ENCODE measurements at regions not wholly inside any gene's neighbourhood (a gene's known extent, or its start where the extent isn't known, plus 50 kb on each side); places are given as distances from the start of the nearest gene placed in this dataset.
"Not testable (repeated sequence)": the region's sequence is repeated elsewhere in the genome, so short reads cannot be mapped to it uniquely, and the experiment has no call there.

DNA sequence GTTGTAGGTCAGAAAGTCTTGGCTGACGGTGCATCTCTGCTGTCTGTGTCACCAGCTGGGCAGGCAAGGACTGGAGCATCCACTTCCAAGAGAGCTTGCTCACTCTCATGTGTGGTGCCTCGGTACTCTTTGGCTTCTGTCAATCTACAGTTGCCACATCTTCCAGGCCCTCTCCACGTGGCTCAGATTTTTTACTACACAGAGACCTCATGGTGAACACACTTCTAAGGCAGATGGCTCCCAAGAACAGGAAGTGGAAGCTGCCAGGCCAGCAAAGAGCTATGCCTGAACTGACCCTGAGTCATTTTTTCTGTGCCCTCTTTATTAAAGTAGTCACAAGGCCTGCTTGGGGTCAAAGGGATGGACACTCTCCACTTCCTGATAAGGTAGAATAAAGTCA, 351.5 kb upstream of the AUTS2 start:
- Histone ChIP-seq H3K27me3 (ENCODE audit: low read depth) (peaks cover 4% of the 10 kb centered on the region), H3K4me1 (no peaks in the 10 kb centered on the region), H3K36me3 (no peaks in the 10 kb centered on the region), H3K4me3 (no peak overlapping the region), H3K27ac (replicated peaks) (no peak overlapping the region), H3K9me3 (replicated peaks) (peaks cover 5% of the 10 kb centered on the region)
- TF ChIP-seq, protein P1, sequence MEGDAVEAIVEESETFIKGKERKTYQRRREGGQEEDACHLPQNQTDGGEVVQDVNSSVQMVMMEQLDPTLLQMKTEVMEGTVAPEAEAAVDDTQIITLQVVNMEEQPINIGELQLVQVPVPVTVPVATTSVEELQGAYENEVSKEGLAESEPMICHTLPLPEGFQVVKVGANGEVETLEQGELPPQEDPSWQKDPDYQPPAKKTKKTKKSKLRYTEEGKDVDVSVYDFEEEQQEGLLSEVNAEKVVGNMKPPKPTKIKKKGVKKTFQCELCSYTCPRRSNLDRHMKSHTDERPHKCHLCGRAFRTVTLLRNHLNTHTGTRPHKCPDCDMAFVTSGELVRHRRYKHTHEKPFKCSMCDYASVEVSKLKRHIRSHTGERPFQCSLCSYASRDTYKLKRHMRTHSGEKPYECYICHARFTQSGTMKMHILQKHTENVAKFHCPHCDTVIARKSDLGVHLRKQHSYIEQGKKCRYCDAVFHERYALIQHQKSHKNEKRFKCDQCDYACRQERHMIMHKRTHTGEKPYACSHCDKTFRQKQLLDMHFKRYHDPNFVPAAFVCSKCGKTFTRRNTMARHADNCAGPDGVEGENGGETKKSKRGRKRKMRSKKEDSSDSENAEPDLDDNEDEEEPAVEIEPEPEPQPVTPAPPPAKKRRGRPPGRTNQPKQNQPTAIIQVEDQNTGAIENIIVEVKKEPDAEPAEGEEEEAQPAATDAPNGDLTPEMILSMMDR (IDR thresholded peaks at IDR 0.05; ENCODE audit: borderline replicate concordance), result no peak
- intact Hi-C loops (cut with micrococcal nuclease), result no loop called here
- no peak for DNase-seq

DNA sequence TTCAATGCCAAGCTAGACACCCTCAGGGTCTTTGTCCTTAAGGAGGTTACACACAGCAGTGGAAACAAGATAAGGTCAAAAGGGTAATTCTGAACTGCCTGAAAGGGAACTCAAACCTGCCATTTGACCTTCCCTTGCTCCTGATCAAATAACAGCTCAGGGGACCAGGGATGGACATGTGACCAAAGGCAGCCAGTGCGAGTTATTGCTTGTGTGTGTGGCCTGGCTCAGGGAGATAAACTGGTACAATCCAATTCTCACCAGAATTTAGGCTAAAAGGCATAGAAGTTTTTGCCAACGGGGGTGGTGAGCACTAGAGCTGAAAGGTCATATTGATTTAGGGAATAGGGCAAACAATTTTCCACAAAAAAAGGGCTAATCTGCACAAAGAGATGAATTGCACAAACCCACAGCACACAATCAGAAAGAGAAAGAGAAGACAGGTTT, 349.9 kb upstream of the AUTS2 start:
- intact Hi-C loops (cut with micrococcal nuclease), result not testable (repeated sequence)

DNA sequence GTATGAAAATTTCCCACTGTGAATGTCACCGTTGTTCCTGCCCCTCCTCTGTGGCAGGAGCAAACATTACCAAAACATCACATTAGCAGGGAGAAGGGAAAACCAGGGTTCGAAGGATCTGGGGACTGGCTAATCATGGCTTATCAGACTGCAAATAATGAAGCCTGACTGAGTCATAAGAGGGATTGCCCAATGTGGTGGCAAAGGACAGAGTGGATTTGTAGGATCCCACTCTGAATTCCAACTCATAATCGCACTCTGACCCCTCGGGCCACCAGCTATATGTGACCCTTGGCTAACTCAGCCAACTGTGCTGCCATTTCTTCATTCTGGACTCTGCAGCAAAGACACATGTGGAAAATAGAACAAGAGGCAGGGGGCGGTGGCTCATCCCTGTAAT, 347.3 kb upstream of the AUTS2 start:
- H3K27ac ChIP-seq (replicated peaks), result no peak overlapping the region
- H3K36me3 ChIP-seq, result no peaks in the 10 kb centered on the region

More for the DNA sequence above, 349.9 kb upstream of the AUTS2 start:
- H3K4me3 ChIP-seq; H3K27ac ChIP-seq (replicated peaks); DNase-seq; H3K4me1 ChIP-seq; H3K27me3 ChIP-seq (ENCODE audit: low read depth); H3K36me3 ChIP-seq: not testable (repeated sequence)
- H3K9me3 ChIP-seq (replicated peaks), result peaks cover 15% of the 10 kb centered on the region

DNA sequence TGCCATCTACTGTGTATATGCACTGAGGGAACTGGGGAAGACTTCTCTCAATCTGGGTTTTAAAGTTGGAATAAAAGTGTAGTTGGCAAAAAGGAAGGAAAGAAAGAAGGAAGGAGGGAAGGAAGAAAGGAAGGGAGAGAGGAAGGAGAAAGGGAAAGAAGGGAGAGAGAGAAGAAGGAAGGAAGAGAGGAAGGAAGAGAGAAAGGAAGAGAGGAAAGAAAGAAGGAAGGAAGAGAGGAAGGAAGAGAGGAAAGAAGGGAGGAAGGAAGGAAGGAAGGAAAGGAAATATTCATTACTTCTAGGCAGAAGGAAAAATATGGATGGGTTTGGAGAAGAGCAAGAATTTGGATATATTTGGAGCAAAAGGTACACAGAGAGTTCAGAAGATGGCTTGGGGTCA, 343.6 kb upstream of the AUTS2 start:
- TF ChIP-seq, protein P1 (IDR thresholded peaks at IDR 0.05; ENCODE audit: borderline replicate concordance), result no peak

More for the DNA sequence above, 347.3 kb upstream of the AUTS2 start:
- peaks cover 7% of the 10 kb centered on the region for H3K27me3 ChIP-seq (ENCODE audit: low read depth)
- H3K9me3 ChIP-seq (replicated peaks), result peaks cover 15% of the 10 kb centered on the region
- DNase-seq, result no peak
- TF ChIP-seq, protein P1 (IDR thresholded peaks at IDR 0.05; ENCODE audit: borderline replicate concordance), result no peak
- intact Hi-C loops (cut with micrococcal nuclease), result no loop called here
- H3K4me3 ChIP-seq, result no peak overlapping the region
- H3K4me1 ChIP-seq, result no peaks in the 10 kb centered on the region

DNA sequence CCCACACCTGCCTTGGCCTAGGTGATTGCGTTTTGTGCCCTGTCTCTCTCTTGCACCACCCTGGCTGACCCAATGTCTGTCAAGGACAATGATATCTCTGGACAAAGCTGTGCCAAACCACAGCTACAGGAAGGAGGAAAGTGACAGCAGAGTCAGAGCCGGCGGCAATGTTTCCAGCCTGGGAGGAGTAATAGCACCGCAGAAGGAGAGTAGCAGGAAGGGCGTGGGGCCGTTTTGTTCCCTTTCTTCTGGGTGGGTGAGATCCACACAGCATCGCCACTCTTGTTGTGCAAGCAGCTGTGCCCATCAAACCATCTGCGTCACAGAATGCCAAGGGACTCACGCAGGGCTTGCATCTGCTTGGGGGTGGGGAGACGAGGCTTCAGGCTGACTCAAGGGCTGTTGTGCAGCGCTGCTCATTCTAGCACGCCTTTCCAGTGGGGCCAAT, 341.6 kb upstream of the AUTS2 start:
- Histone ChIP-seq H3K4me3 (no peak overlapping the region), H3K36me3 (no peaks in the 10 kb centered on the region), H3K27ac (replicated peaks) (no peak overlapping the region), H3K27me3 (ENCODE audit: low read depth) (peaks cover 12% of the 10 kb centered on the region), H3K9me3 (replicated peaks) (peaks cover 11% of the 10 kb centered on the region), H3K4me1 (no peaks in the 10 kb centered on the region)
- intact Hi-C loops (cut with micrococcal nuclease), result no loop called here
- TF ChIP-seq, protein P1 (IDR thresholded peaks at IDR 0.05; ENCODE audit: borderline replicate concordance), result no peak
- peak; percentile 52 for DNase-seq

More for the DNA sequence above, 343.6 kb upstream of the AUTS2 start:
- no peaks in the 10 kb centered on the region for H3K36me3 ChIP-seq
- no peak overlapping the region for H3K27ac ChIP-seq (replicated peaks)
- peaks cover 14% of the 10 kb centered on the region for H3K27me3 ChIP-seq (ENCODE audit: low read depth)
- intact Hi-C loops (cut with micrococcal nuclease), result no loop called here
- no peaks in the 10 kb centered on the region for H3K4me1 ChIP-seq
- no peak for DNase-seq
- no peak overlapping the region for H3K4me3 ChIP-seq
- H3K9me3 ChIP-seq (replicated peaks), result peaks cover 15% of the 10 kb centered on the region

DNA sequence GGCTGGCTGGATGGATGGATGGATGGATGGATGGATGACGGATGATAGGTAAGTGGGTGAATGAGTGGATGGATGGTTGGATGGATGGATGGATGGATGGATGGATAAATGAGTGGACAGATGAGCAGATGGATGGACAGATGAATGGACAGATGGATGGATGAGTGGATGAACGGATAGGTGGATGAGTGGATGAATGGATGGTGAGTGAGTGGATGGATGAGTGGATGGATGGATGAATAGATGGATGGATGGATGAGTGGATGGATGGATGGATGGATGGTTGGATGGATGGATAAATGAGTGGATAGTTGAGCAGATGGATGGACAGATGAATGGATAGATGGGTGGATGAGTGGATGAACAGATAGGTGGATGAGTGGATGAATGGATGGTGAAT, 340.7 kb upstream of the AUTS2 start:
- no peaks in the 10 kb centered on the region for H3K4me1 ChIP-seq
- DNase-seq, result no peak
- H3K4me3 ChIP-seq, result no peak overlapping the region
- no peak overlapping the region for H3K27ac ChIP-seq (replicated peaks)
- peaks cover 14% of the 10 kb centered on the region for H3K27me3 ChIP-seq (ENCODE audit: low read depth)
- TF ChIP-seq, protein P1 (IDR thresholded peaks at IDR 0.05; ENCODE audit: borderline replicate concordance), result no peak
- intact Hi-C loops (cut with micrococcal nuclease), result no loop called here
- peaks cover 2% of the 10 kb centered on the region for H3K9me3 ChIP-seq (replicated peaks)
- H3K36me3 ChIP-seq, result no peaks in the 10 kb centered on the region
